Transverse colon (tissue), 4 donors: ENCODE measurements at regions not wholly inside any gene's neighbourhood (a gene's known extent, or its start where the extent isn't known, plus 50 kb on each side); places are given as distances from the start of the nearest gene placed in this dataset.
"Not testable (repeated sequence)": the region's sequence is repeated elsewhere in the genome, so short reads cannot be mapped to it uniquely, and the experiment has no call there.

Experiments
- DNase-seq: peaks from one replicate; pipeline ENCODE4 v3.0.0-alpha.2; 2019
- H3K27ac ChIP-seq, 4 donors: fragments of 200-600 bp; sonication (generic); 2 replicates each; pipeline ENCODE4 v1.5.1; 2016 to 2018; ENCODE audit warnings: inconsistent platforms in 4 of 4
- H3K27me3 ChIP-seq: fragments of 200-600 bp; sonication (generic); 2 replicates; pipeline ENCODE4 v1.5.1; 2017; ENCODE audit warnings: inconsistent platforms
- H3K36me3 ChIP-seq, 4 donors: fragments of 200-600 bp; sonication (generic); 2 replicates each; pipeline ENCODE4 v1.5.1; 2017 to 2019; ENCODE audit warnings: inconsistent platforms in 4 of 4
- H3K4me1 ChIP-seq, 4 donors: fragments of 200-600 bp; sonication (generic); 2 replicates each; pipeline ENCODE4 v1.5.1; 2017 to 2020; ENCODE audit warnings: inconsistent platforms in 4 of 4
- H3K4me3 ChIP-seq, 4 donors: fragments of 200-600 bp; sonication (generic); 1 replicate in 1 of 4; 2 replicates in 3 of 4; pipeline versions ENCODE4 v1.5.1 to v1.6.1; 2017 to 2019; ENCODE audit warnings: inconsistent platforms in 4 of 4
- H3K9me3 ChIP-seq, 2 donors: fragments of 200-600 bp; sonication (generic); 2 replicates each; pipeline ENCODE4 v1.5.1; 2017 to 2019; ENCODE audit warnings: inconsistent platforms in 2 of 2
- EP300 ChIP-seq: sonication (generic); formaldehyde crosslinking; IDR thresholded peaks from one replicate; pipeline ENCODE4 v1.6.1; 2017; ENCODE audit warnings: antibody characterized with exemption, low read depth
- POLR2A ChIP-seq: fragments of 450-650 bp; IDR thresholded peaks from one replicate; pipeline ENCODE4 v1.6.1; 2016; ENCODE audit warnings: antibody characterized with exemption, mild to moderate bottlenecking, moderate library complexity
- POLR2AphosphoS5 ChIP-seq, 3 donors: sonication (generic); formaldehyde crosslinking; IDR thresholded peaks; one replicate each; pipeline ENCODE4 v1.6.1; 2016; ENCODE audit warnings: antibody characterized with exemption in 3 of 3
- WGBS, 2 donors: methylation state at CpG; one replicate each; pipeline ENCODE4 v1.1.5; 2018; ENCODE audit warnings: low coverage in 1 of 2; 5-methylcytosine and 5-hydroxymethylcytosine counted together
- in situ Hi-C, 4 donors: fragments of 200-750 bp; cut with MboI; loops; one replicate each; pipeline versions ENCODE4 v1.15.0 to v1.15.1; 2017; ENCODE audit warnings: low sequenced_read_pairs in 3 of 4, low pct_ligation_motif_present in 1 of 4, low pct_unique_long_range_greater_than_20kb in 1 of 4
- intact Hi-C: fragments of 100-400 bp; cut with DNase I; formaldehyde crosslinking; loops from one replicate; pipeline ENCODE4 v1.15.1; 2023; ENCODE audit warnings: low total_unique reads
- TF ChIP-seq, protein P1 (sequence below), 5 experiments: fragments of 200-600 bp in 3 of 5; fragments of 450-650 bp in 2 of 5; sonication (generic) in 3 of 5; IDR thresholded peaks; 1 replicate in 2 of 5; 2 replicates in 3 of 5; pipeline ENCODE4 v1.5.1; 2016 to 2017; ENCODE audit warnings: antibody characterized with exemption in 5 of 5, inconsistent platforms in 3 of 5, mild to moderate bottlenecking in 2 of 5, moderate library complexity in 1 of 5

DNA sequence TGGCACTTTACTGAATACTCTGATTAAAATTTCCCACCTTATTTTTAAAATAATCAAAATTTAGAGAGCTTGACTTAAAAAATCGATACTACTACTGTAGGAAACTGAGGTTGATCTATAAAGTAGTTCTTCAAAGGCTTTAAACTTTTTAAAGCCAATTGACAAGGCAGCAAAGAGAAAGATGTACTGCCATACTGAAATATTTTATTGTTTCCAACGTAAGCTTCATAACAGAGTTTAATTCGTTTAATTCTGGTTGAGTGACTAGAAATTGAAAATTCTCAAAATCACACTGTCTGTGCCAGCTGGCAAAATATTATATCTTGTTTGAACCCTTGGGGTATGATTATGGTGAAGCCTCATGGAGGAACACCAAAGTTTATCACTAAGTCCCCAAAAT, 207.6 kb downstream of the UNC5CL start:
- TF ChIP-seq EP300 (no peak), POLR2AphosphoS5 (IDR thresholded peaks at IDR 0.05) (no peak), POLR2A (no peak)
- TF ChIP-seq, protein P1, sequence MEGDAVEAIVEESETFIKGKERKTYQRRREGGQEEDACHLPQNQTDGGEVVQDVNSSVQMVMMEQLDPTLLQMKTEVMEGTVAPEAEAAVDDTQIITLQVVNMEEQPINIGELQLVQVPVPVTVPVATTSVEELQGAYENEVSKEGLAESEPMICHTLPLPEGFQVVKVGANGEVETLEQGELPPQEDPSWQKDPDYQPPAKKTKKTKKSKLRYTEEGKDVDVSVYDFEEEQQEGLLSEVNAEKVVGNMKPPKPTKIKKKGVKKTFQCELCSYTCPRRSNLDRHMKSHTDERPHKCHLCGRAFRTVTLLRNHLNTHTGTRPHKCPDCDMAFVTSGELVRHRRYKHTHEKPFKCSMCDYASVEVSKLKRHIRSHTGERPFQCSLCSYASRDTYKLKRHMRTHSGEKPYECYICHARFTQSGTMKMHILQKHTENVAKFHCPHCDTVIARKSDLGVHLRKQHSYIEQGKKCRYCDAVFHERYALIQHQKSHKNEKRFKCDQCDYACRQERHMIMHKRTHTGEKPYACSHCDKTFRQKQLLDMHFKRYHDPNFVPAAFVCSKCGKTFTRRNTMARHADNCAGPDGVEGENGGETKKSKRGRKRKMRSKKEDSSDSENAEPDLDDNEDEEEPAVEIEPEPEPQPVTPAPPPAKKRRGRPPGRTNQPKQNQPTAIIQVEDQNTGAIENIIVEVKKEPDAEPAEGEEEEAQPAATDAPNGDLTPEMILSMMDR (IDR thresholded peaks at IDR 0.05): no peak
- Histone ChIP-seq H3K27ac (no peak overlapping the region), H3K27me3 (peaks cover 33% of the 10 kb centered on the region), H3K4me1 (no peaks in the 10 kb centered on the region), H3K36me3 (no peaks in the 10 kb centered on the region), H3K4me3 (no peak overlapping the region), H3K9me3 (no peaks in the 10 kb centered on the region)
- intact Hi-C loops: no loop called here
- in situ Hi-C loops: loop anchor here in 2 of 4 donors (25.0 kb wide), 2 partner anchors 1469 to 1494 kb away; no protein-coding TSS in a partner anchor
- DNase-seq: no peak
- 71 to 84% methylated on average over 3 of the region's 3 CpGs for whole genome bisulfite sequencing, 2 donors

DNA sequence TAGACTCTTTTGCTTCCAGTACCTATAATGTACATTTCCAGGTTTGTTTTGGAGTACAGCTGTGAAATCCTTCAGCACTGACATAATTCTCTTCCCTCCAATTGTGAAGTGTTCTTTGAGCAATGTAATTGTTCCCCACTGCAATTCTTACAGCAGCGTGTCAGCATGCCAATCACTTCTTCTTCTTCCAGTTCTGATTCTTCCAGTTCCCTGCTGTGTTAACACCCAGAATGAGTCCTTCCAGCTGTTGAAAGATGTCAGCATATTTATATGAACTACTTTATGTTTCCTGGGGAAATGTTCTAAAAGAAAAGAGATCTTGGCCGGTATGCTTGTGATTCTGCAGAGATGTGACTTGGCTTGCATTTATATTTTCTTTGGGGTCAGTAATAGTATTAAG, 213.9 kb downstream of the UNC5CL start:
- no peak for DNase-seq
- no peaks in the 10 kb centered on the region for H3K36me3 ChIP-seq
- no peaks in the 10 kb centered on the region for H3K9me3 ChIP-seq
- H3K27ac ChIP-seq: no peak overlapping the region
- intact Hi-C loops (no loop called here), in situ Hi-C loops (loop anchor here in 2 of 4 donors (25.0 kb wide), 2 partner anchors 1463 to 1488 kb away; no protein-coding TSS in a partner anchor)
- H3K4me1 ChIP-seq: no peaks in the 10 kb centered on the region
- WGBS, 2 donors: 78% methylated on average over 1 to 2 of the region's 2 CpGs
- TF ChIP-seq POLR2AphosphoS5 (IDR thresholded peaks at IDR 0.05) (no peak), POLR2A (no peak)
- no peak overlapping the region for H3K4me3 ChIP-seq
- peaks cover 24% of the 10 kb centered on the region for H3K27me3 ChIP-seq

GRCh38 chr6:40823917-40824891, 214.8 kb downstream of the UNC5CL start:
- peak; percentile 55 for DNase-seq
- H3K36me3 ChIP-seq, H3K9me3 ChIP-seq, H3K4me3 ChIP-seq, H3K27ac ChIP-seq, intact Hi-C loops, H3K4me1 ChIP-seq: not testable (repeated sequence)
- peaks cover 15% of the 10 kb centered on the region for H3K27me3 ChIP-seq
- TF ChIP-seq, protein P1 (IDR thresholded peaks at IDR 0.05): peak; percentile 47 to 59 (median 56)
- in situ Hi-C loops: loop anchor here in 2 of 4 donors (25.0 kb wide), 1 partner anchor 487 kb away; no protein-coding TSS in a partner anchor
- 42 to 51% methylated on average over 6 to 12 of the region's 12 CpGs for WGBS, 2 donors

GRCh38 chr6:40822619-40823018, 216.4 kb downstream of the UNC5CL start:
- no peaks in the 10 kb centered on the region for H3K36me3 ChIP-seq
- TF ChIP-seq, protein P1 (IDR thresholded peaks at IDR 0.05): no peak
- TF ChIP-seq POLR2AphosphoS5 (IDR thresholded peaks at IDR 0.05) (no peak), POLR2A (no peak), EP300 (no peak)
- in situ Hi-C loops: loop anchor here in 2 of 4 donors (25.0 kb wide), 1 partner anchor 485 kb away; no protein-coding TSS in a partner anchor
- peaks cover 4% of the 10 kb centered on the region for H3K27me3 ChIP-seq
- H3K27ac ChIP-seq: no peak overlapping the region
- no peak for DNase-seq
- H3K4me3 ChIP-seq: no peak overlapping the region
- WGBS, 2 donors: 27 to 46% methylated on average over 2 to 4 of the region's 4 CpGs
- intact Hi-C loops: no loop called here
- no peaks in the 10 kb centered on the region for H3K9me3 ChIP-seq
- H3K4me1 ChIP-seq: no peaks in the 10 kb centered on the region
